GM19397 (cell line): ENCODE measurements at regions not wholly inside any gene's neighbourhood (a gene's known extent, or its start where the extent isn't known, plus 50 kb on each side); places are given as distances from the start of the nearest gene placed in this dataset.

Source experiments
- ATAC-seq: cut with Tn5 transposase; IDR thresholded peaks from one replicate; pipeline ENCODE4 v1.9.1; 2021; ENCODE audit warnings: mild to moderate bottlenecking, moderate library complexity; ENCODE audit not compliant: unreplicated experiment

DNA sequence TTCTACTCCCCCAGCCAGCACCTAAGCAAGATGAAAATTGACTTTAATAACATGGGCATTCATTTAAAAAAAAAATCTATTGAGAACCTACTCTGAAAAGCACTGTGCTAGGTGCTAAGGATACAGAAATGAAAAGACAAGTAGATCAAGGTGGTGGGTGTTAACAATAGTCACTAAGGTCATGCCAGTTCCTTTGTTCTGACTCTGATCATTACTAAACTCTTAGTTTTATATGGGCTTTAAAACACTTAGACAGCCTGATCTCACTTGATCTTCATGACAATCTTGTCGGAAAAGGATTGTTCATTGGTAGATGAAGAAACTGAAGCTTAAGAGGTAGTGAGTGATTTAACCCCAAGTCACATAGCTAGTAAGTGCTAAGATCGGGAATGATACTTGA, 285.7 kb upstream of the PRDM1 start:
- ATAC-seq: no peak

GRCh38 chr6:105799056-105799455, 287.1 kb upstream of the PRDM1 start:
- ATAC-seq: no peak

- no peak for ATAC-seq
Observed at GRCh38 chr6:105797983-105798453, 288.1 kb upstream of the PRDM1 start.

DNA sequence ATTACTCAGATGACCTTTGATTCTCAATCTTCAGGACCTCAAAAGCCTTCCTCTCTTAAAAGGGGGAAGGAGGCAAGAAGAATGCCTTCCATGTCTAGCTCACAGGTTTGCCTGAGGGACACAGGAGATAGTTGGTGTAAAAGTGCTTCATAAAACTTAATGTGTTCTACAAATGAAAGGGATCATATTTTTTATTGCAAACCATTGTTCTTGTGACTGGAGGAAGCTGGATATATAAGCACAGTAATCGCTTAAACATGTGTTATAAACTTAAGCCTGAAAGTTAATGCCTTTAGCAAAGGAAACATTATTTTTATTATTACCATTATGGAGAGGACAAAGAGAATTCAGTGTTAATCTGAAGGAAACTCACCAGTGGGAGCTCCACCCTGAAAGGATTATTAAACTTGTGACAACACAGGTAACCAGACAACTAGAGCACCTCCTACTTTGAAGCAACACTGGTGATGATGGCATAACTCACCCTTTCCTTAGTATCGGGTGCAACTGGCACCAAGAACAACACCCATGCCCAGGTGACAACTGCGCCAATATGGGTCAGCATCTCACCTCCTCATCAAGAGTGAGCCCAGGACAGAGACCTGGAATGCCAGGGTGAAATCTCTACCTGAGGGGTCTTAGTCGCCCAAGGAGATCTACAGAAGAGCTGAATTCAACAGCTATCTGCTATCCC, 288.7 kb upstream of the PRDM1 start:
- no peak for ATAC-seq

DNA sequence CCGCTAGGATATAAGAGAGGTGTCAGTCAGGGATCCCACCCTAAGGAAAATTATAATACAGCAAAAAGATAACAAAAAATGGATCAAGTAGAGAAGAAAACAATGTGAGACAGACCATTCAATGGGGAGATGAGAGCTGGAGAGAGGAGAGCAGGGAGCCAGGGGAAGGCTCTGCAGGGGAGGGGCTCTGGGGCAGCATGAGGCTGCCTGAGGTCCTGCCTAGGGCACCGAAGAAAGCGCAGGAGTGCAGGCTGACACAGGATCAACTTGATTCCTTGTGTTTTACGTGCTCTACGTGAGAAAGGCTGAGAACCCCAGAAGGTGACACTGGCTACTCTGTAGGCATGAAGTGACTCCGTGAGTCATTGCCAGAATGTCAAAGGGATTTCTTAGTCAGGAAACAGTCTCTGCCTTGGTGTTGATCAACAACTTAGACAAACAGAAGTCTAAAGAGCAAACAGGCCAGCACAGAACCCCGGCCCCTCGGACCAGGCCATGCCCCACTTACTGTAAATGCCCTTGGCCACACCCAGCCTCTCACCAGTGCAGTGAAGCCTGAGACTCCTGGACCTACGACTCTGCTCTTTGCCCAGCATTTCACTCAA, 290.1 kb upstream of the PRDM1 start:
- no peak for ATAC-seq

DNA sequence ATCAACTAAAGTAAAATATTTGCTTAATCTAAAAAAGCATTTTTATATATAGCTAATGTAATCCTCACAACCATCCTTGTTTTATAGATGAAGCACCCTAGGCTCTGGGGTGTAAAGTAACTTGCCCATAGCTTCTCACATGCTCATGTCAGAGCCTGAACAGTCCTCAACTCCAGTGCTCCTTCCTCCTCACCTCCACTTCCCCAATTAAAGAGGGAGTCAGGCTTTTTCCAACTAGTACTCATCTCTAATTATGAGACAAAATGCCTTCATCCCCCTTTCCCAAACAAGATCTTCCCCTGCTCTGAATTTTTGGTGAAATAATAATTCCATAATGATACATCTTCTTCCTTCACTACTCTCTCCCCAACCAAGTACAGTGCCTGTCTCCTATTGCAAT, 290.8 kb upstream of the PRDM1 start:
- ATAC-seq: no peak

DNA sequence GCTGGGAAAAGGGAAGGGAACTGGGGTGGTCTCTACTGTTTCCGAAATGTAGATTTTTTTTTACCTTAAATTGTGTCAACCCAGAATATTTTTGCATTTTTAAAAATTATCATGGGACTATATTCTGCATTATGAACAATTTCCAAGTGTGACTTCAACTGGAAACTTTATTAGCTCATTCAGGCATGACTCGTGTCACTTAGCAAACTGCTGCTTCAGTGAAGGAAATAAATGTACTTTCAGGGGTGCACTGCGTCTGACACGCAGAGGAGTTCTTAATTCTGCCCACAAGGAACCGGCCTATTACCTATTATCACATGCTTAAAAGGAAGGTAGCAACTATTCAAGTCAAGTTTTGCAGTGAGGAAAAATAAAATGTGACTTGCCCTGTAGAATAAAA, 291.3 kb upstream of the PRDM1 start:
- ATAC-seq: no peak

DNA sequence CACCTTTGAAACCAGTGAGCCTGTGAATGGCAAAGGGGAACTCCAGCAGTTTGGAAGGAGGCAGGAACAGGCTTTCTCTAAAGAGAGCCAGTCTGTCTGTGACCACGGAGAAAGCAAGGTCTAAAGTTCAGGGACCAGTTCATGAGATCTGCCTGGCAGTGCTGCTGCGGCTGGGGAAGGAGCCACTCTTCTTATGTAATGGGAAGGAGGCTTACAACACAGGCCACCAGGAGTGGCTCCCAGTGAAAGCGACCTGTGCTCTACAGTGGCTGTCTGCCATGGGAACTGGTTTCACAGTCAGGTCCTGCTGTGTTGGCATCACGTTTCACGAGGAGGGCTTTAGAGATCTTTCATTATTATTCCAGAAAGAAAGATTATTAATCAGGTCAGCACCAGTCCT, 291.9 kb upstream of the PRDM1 start:
- no peak for ATAC-seq

- no peak for ATAC-seq
Observed at GRCh38 chr6:105793130-105793529, 293.0 kb upstream of the PRDM1 start.

GRCh38 chr6:105791583-105792318, 294.4 kb upstream of the PRDM1 start:
- ATAC-seq: peak; percentile 36

GRCh38 chr6:105791179-105791578, 295.0 kb upstream of the PRDM1 start:
- ATAC-seq: no peak

DNA sequence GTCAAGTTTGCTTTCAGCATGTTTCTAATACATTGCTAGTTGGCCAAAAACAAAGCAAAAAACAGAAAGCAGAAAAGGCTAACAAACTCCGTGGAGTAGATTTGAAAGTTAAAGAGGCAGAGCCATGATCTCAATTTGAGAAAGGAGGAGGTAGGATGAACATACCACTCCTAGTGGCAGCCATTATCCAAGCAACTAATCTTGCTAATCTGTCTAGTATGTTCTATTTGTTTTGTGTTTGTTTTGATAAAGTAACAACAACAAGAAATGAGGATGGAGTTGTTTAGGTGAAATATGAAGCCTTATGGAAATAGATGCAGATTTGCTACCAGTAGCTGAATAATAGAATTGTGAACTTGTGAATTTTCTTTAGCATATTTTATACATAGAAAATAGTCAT, 295.5 kb upstream of the PRDM1 start:
- no peak for ATAC-seq

DNA sequence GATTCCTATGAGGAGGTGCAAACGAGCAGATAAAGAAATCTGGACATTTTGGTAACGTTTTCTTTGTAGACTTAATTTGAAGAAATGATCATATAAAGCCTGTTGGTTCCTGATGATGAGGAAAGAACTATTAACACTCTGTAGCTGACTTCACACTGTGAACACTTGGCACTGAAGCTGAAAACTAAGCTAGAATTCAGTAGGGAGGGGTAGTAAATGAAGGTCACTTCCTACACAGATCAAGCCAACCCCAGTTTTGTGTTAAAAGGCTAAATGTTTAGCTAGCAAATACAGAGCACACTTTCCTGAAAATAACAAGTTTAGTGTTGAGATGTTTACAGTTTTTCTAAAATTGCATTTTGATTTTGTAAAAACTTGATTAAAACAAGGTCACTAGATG, 296.2 kb upstream of the PRDM1 start:
- no peak for ATAC-seq

- no peak for ATAC-seq
Observed at GRCh38 chr6:105787747-105788146, 298.4 kb upstream of the PRDM1 start.

DNA sequence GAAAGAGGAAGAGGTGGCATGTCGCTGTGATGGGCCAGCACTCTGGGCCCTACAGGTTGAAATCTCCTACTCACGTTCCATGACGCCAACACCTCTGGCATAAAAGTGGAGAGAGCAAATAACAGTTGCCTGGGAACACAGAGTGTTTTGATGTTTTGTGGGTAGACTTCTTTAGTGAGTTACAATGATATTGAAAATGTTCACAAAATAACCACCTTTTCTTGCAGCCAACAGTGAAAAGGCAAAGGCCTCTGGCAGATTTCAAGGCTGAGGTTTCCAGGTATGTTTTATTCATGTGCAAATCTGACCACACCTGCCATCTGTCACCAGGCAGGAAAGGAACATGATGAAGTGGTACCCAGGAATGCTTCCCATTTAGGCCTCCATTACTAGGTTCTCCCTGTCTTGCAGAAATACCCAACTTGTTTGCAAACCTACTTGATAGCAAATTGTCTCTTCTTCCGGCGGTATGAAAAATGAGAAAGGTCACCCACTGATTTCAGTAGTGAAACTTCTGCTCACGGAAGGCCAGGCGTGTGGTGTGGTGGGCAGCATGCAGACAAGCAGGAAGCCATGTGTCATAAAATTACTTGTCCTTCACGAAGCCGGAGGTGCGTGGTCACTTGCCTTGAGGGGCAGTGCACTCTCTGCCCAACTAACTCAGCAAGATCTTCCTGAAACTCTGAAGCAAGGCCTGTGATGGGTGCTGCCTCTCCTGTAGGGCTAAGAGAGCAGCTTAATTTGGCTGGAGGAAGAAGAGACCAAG, 299.1 kb upstream of the PRDM1 start:
- ATAC-seq: peak; percentile 58

DNA sequence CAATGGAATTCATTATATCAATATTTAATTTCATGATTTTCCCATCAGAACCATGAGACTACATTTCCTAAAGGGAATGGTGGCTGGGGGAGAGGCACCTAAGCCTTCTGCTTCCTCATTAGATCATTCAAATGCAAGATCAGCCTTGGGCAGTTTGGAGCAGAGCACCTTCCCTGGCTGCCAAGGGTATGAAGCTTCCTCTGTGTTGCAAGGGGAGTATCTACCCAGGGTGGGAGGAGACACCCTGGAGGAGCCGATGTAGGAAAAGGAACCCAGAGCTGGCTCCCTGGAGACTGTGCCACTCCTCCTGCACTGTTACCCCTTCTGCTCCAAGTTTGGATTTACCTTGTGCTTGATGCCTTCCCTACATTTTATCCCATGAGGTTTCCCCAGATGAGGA, 299.7 kb upstream of the PRDM1 start:
- no peak for ATAC-seq

DNA sequence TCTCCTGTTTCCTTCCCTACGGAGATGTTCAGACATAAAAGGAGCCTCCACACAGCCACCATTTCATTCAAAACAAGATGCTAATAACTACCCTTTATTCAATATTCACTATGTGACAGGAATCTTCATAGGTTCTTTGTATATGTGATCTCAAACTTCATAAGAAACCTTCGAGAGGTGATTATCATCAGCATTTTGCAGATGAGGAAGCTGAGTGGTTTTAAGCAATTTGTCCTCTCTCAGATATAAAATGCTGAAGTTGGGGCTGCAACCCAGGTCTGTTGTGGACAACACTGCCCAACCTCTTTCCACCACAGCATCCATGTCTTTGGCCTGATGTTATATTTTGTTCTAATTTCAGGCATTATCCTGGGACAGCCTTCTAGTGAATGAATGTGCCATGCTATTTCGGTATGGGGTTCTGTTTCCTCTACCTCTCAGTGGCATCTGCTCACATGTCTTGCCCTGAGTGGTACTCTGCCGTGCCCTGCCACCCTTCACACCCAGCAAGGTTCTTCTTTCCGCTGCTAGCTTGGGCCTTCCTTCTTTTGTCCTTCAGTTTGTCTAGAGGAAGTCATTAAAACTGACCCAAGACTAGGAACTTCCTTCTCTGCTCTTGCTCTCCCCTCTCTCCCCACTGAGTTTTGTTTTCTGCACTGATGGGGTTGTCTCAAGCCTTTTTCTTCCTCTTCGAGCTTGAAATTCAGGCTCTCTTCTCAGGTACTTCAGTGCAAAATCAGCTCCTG, 300.9 kb upstream of the PRDM1 start:
- ATAC-seq: no peak

DNA sequence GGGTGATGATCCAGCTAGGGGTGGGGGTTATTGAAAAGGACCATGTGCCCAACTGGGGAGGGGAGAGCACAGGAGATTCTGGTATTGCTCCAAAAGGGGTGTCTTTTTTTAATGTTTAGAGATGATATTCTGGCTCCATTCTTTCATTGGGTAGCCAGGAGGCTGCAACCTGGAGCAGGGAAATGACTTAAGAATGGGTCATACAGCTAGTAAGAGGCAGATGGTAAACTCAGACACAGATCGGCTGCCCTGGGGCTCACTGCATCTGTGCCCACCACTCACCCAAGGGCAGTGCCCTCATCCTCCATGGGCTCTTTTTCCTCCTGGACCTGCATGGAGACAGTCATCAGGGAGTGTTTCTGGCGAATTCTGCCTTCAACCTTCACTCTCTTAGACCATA, 302.0 kb upstream of the PRDM1 start:
- no peak for ATAC-seq

GRCh38 chr6:105783333-105783935, 302.7 kb upstream of the PRDM1 start:
- ATAC-seq: no peak

DNA sequence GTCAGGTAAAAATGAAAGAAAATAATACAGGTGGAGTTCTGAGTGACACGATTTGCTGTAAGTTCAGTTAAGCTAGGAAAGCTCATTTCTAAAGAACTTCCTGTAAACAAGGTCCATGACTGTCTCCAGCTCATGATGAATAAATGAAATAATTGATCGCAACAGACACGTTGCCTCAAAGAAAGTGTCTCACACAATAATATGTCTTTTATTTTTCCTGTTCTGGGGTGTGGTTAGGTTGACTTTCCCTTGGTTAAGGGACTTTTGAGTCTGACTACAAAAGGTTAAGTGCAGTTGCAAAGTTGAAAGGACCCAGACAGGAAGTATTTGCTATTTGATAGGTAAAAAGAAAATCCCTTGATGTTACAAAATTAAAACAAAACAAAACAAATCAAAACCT, 304.2 kb upstream of the PRDM1 start:
- ATAC-seq: no peak
